Lower lobe of right lung (tissue), 2 donors: ENCODE measurements at regions not wholly inside any gene's neighbourhood (a gene's known extent, or its start where the extent isn't known, plus 50 kb on each side); places are given as distances from the start of the nearest gene placed in this dataset.

ENCODE experiments used
- ATAC-seq, 2 donors: fragments of 200-7000 bp; cut with Tn5 transposase; one replicate each; pipeline ENCODE4 v1.9.1; 2020 to 2022; ENCODE audit warnings: mild to moderate bottlenecking in 2 of 2, moderate library complexity in 2 of 2
- DNase-seq: peaks from one replicate; pipeline ENCODE4 v3.0.0-alpha.2; 2020
- H3K27ac ChIP-seq: fragments of 200-600 bp; one replicate; pipeline ENCODE4 v1.8.0; 2022
- H3K27me3 ChIP-seq: fragments of 200-600 bp; one replicate; pipeline ENCODE4 v1.8.0; 2022; ENCODE audit warnings: low read depth
- H3K36me3 ChIP-seq: fragments of 200-600 bp; one replicate; pipeline ENCODE4 v1.8.0; 2022; ENCODE audit warnings: mild to moderate bottlenecking
- H3K4me1 ChIP-seq: fragments of 200-600 bp; one replicate; pipeline ENCODE4 v1.8.0; 2022
- H3K4me3 ChIP-seq: fragments of 200-600 bp; one replicate; pipeline ENCODE4 v1.8.0; 2022; ENCODE audit warnings: mild to moderate bottlenecking
- H3K9me3 ChIP-seq: fragments of 200-600 bp; one replicate; pipeline ENCODE4 v1.8.0; 2022
- CTCF ChIP-seq: fragments of 200-600 bp; IDR thresholded peaks from one replicate; pipeline ENCODE4 v1.8.0; 2022; ENCODE audit warnings: antibody characterized with exemption, mild to moderate bottlenecking
- intact Hi-C: fragments of 100-400 bp; cut with DNase I; formaldehyde crosslinking; loops from one replicate; pipeline ENCODE4 v1.11.0; 2022
- donor health status: DM: no; HTN: yes; CAD: no; lungs with severe emphysema.

GRCh38 chr2:181231886-181232621 lies 225.1 kb upstream of the ITGA4 start:
- Histone ChIP-seq H3K4me3 (no peak overlapping the region), H3K27ac (no peak overlapping the region), H3K4me1 (no peaks in the 10 kb centered on the region), H3K9me3 (no peaks in the 10 kb centered on the region), H3K36me3 (no peaks in the 10 kb centered on the region), H3K27me3 (no peaks in the 10 kb centered on the region)
- no peak for TF ChIP-seq CTCF
- no peak for ATAC-seq
- no peak for DNase-seq
- intact Hi-C loops, result no loop called here

GRCh38 chr2:181234487-181234891 lies 222.7 kb upstream of the ITGA4 start:
- DNase-seq, result no peak
- Histone ChIP-seq H3K4me3 (no peak overlapping the region), H3K4me1 (no peaks in the 10 kb centered on the region), H3K36me3 (no peaks in the 10 kb centered on the region), H3K9me3 (no peaks in the 10 kb centered on the region), H3K27ac (no peak overlapping the region), H3K27me3 (no peaks in the 10 kb centered on the region)
- no peak for TF ChIP-seq CTCF
- ATAC-seq, result no peak
- intact Hi-C loops, result no loop called here

GRCh38 chr2:181235011-181235410 lies 222.2 kb upstream of the ITGA4 start:
- DNase-seq (no peak), ATAC-seq (no peak)
- no peaks in the 10 kb centered on the region for H3K4me1 ChIP-seq
- no peaks in the 10 kb centered on the region for H3K9me3 ChIP-seq
- intact Hi-C loops, result no loop called here
- H3K27ac ChIP-seq, result no peak overlapping the region
- no peaks in the 10 kb centered on the region for H3K27me3 ChIP-seq
- H3K4me3 ChIP-seq, result no peak overlapping the region
- no peaks in the 10 kb centered on the region for H3K36me3 ChIP-seq
- no peak for TF ChIP-seq CTCF

- H3K4me1 ChIP-seq, result no peaks in the 10 kb centered on the region
- ATAC-seq, result peak in 1 of 2 donors; percentile 35
- TF ChIP-seq CTCF, result no peak
- H3K36me3 ChIP-seq, result no peaks in the 10 kb centered on the region
- no peak overlapping the region for H3K27ac ChIP-seq
- no peak overlapping the region for H3K4me3 ChIP-seq
- H3K9me3 ChIP-seq, result no peaks in the 10 kb centered on the region
- DNase-seq, result no peak
- H3K27me3 ChIP-seq, result no peaks in the 10 kb centered on the region
- intact Hi-C loops, result no loop called here
These were observed 221.3 kb upstream of the ITGA4 start for GRCh38 chr2:181235683-181236459.

GRCh38 chr2:181239201-181239799 lies 217.9 kb upstream of the ITGA4 start:
- no peaks in the 10 kb centered on the region for H3K36me3 ChIP-seq
- ATAC-seq (peak; percentile 29 to 66), DNase-seq (no peak)
- no peaks in the 10 kb centered on the region for H3K9me3 ChIP-seq
- no peaks in the 10 kb centered on the region for H3K27me3 ChIP-seq
- intact Hi-C loops, result no loop called here
- H3K27ac ChIP-seq, result no peak overlapping the region
- no peak for TF ChIP-seq CTCF
- no peak overlapping the region for H3K4me3 ChIP-seq
- H3K4me1 ChIP-seq, result no peaks in the 10 kb centered on the region
